GM23248 (cell line): ENCODE measurements at regions not wholly inside any gene's neighbourhood (a gene's known extent, or its start where the extent isn't known, plus 50 kb on each side); places are given as distances from the start of the nearest gene placed in this dataset.

Experiments used
- DNase-seq: peaks from one replicate; pipeline ENCODE4 v3.0.0-alpha.2; 2015
- H2AFZ ChIP-seq: fragments of 200-600 bp; sonication (generic); 2 replicates; pipeline ENCODE4 v1.6.1; 2016; ENCODE audit warnings: antibody characterized with exemption
- H3F3A ChIP-seq: fragments of 200-600 bp; sonication (generic); 2 replicates; pipeline ENCODE4 v1.6.1; 2016; ENCODE audit warnings: mild to moderate bottlenecking, antibody characterized with exemption, mixed run types; ENCODE audit not compliant: insufficient read depth
- H3K27ac ChIP-seq: fragments of 200-600 bp; sonication (generic); 2 replicates; pipeline ENCODE4 v1.5.1; 2016; ENCODE audit warnings: mild to moderate bottlenecking
- H3K27me3 ChIP-seq: fragments of 200-600 bp; sonication (generic); replicated peaks from 2 replicates; pipeline ENCODE4 v1.6.1; 2016; ENCODE audit warnings: mild to moderate bottlenecking; ENCODE audit not compliant: insufficient read depth
- H3K36me3 ChIP-seq: fragments of 200-600 bp; sonication (generic); 2 replicates; pipeline ENCODE4 v1.6.1; 2016; ENCODE audit warnings: low read depth, mild to moderate bottlenecking
- H3K4me1 ChIP-seq: fragments of 200-600 bp; sonication (generic); 2 replicates; pipeline ENCODE4 v1.6.1; 2016; ENCODE audit warnings: mild to moderate bottlenecking; ENCODE audit not compliant: insufficient read depth
- H3K4me2 ChIP-seq: fragments of 200-600 bp; sonication (generic); one replicate; pipeline ENCODE4 v1.6.1; 2016; ENCODE audit warnings: mild to moderate bottlenecking; ENCODE audit not compliant: unreplicated experiment
- H3K4me3 ChIP-seq: fragments of 200-600 bp; sonication (generic); 2 replicates; pipeline ENCODE4 v1.5.1; 2016; ENCODE audit warnings: mild to moderate bottlenecking
- H3K79me2 ChIP-seq: fragments of 200-600 bp; sonication (generic); 2 replicates; pipeline ENCODE4 v1.6.1; 2016; ENCODE audit warnings: mild to moderate bottlenecking; ENCODE audit not compliant: insufficient read depth
- H3K9ac ChIP-seq: fragments of 200-600 bp; sonication (generic); 2 replicates; pipeline ENCODE4 v1.6.1; 2016; ENCODE audit warnings: mild to moderate bottlenecking
- H3K9me2 ChIP-seq: fragments of 200-600 bp; sonication (generic); 2 replicates; pipeline ENCODE4 v1.6.1; 2016; ENCODE audit warnings: mixed run types, mild to moderate bottlenecking, moderate library complexity; ENCODE audit not compliant: insufficient read depth
- H3K9me3 ChIP-seq: fragments of 200-600 bp; sonication (generic); one replicate; pipeline ENCODE4 v1.6.1; 2017; ENCODE audit warnings: low read depth
- H4K20me1 ChIP-seq: fragments of 200-600 bp; sonication (generic); 2 replicates; pipeline ENCODE4 v1.6.0; 2016; ENCODE audit not compliant: insufficient read depth
- EZH2 ChIP-seq: fragments of 200-600 bp; sonication (generic); IDR thresholded peaks from 2 replicates; pipeline ENCODE4 v1.6.1; 2018; ENCODE audit warnings: antibody characterized with exemption, mild to moderate bottlenecking; ENCODE audit not compliant: insufficient read depth, poor library complexity, severe bottlenecking
- EZH2phosphoT487 ChIP-seq: fragments of 200-600 bp; sonication (generic); IDR thresholded peaks from 2 replicates; pipeline ENCODE4 v1.6.1; 2018; ENCODE audit warnings: antibody characterized with exemption, moderate library complexity, mild to moderate bottlenecking, low read depth; ENCODE audit not compliant: insufficient read depth
- WGBS, 2 experiments: methylation state at CpG; one replicate each; pipeline ENCODE4 v1.1.6; 2015 to 2017; ENCODE audit warnings: low lambda C conversion rate in 2 of 2, low coverage in 1 of 2; ENCODE audit errors: missing lambda C conversion rate in 2 of 2; 5-methylcytosine and 5-hydroxymethylcytosine counted together
- in situ Hi-C: fragments of 300-500 bp; cut with MboI; formaldehyde crosslinking; loops from 2 replicates; pipeline ENCODE4 v1.15.0; 2020

DNA sequence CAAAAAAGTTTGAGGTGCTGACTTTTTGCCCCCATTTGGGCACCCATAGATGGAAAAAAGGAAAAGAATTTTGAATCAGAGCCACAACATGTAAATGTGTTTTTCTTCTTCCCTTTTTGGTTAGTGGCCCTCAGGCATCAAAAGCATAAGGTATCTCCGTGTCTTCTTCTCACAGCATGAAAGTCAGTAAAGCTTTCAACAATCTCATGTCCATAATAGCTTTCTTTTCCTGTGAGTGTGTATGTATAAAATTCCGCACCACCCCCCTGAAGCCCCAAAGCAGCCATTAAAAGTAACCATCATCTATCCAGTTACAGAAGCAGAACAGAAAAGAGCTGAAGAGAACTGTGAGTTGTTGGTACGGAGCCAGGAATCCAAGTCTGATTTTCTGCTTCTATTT lies 1539.7 kb upstream of the ACVR2A start:
- in situ Hi-C loops, result loop anchor here (25.0 kb wide), 1 partner anchor 357 kb away; no protein-coding TSS in a partner anchor
- Histone ChIP-seq H3F3A (no peaks in the 10 kb centered on the region), H3K9me3 (no peaks in the 10 kb centered on the region), H3K9me2 (no peaks in the 10 kb centered on the region), H4K20me1 (no peaks in the 10 kb centered on the region), H3K79me2 (no peaks in the 10 kb centered on the region), H2AFZ (no peak overlapping the region), H3K4me1 (no peaks in the 10 kb centered on the region), H3K4me3 (no peak overlapping the region), H3K27ac (no peak overlapping the region), H3K27me3 (no peaks in the 10 kb centered on the region), H3K36me3 (no peaks in the 10 kb centered on the region), H3K4me2 (no peak overlapping the region), H3K9ac (no peak overlapping the region)
- DNase-seq, result no peak
- no peak for TF ChIP-seq EZH2
- no peak for TF ChIP-seq EZH2phosphoT487
- WGBS, 2 experiments, result 72 to 78% methylated on average over 3 of the region's 3 CpGs

DNA sequence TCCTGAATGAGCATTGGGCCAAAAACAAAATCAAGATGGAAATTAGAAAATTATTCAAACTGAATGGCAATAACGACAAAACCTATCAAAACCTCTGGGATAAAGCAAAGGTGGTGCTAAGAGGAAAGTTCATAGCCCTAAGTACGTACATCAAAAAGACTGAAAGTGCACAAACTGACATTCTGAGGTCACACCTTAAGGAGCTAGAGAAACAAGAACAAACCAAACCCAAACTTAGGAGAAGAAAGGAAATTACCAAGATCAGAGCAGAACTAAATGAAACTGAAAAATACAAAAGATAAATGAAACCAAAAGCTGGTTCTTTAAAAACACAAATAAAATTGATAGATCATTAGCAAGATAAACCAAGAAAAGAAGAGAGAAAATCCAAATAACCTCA lies 1543.5 kb upstream of the ACVR2A start:
- Histone ChIP-seq H3K4me2 (no peak overlapping the region), H3K4me1 (no peaks in the 10 kb centered on the region), H3K4me3 (no peak overlapping the region), H3K36me3 (no peaks in the 10 kb centered on the region), H3K79me2 (no peaks in the 10 kb centered on the region), H3K27me3 (no peaks in the 10 kb centered on the region), H4K20me1 (no peaks in the 10 kb centered on the region), H3F3A (no peaks in the 10 kb centered on the region), H2AFZ (no peak overlapping the region), H3K9ac (no peak overlapping the region), H3K9me2 (no peaks in the 10 kb centered on the region), H3K27ac (no peak overlapping the region), H3K9me3 (no peaks in the 10 kb centered on the region)
- in situ Hi-C loops, result loop anchor here (25.0 kb wide), 1 partner anchor 361 kb away; no protein-coding TSS in a partner anchor
- 48 to 55% methylated on average over 2 of the region's 2 CpGs for WGBS, 2 experiments
- no peak for DNase-seq
- no peak for TF ChIP-seq EZH2
- TF ChIP-seq EZH2phosphoT487, result no peak

DNA sequence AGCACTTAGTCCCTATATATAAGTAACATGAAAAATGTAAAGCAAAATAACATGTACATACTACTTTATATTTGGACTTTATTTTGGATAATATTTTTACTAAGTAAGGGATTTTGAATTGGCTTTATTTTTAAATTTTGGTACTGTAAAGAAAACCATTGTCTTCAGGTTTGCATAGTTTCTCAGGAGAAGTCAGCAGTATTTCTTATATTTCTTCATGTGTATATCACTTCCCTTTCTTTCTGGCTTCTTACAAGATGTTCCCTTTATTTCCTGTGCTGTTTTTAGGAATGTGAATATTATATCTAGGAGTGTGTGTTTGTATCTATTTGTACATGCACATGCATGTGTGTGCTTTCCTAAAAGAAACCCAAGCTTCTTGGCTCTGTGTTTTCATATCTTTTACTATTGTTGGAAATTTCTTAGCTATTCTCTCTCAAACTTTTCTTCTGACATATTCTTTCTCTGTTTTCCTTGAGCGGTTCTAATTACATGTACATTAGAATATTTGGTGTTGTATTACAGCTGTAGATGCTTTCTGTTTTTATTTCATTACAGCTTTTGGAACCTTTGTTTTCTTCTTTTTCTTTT lies 1549.7 kb upstream of the ACVR2A start:
- Histone ChIP-seq H3K9me2 (no peaks in the 10 kb centered on the region), H3F3A (no peaks in the 10 kb centered on the region), H3K4me3 (no peak overlapping the region), H3K9ac (no peak overlapping the region), H3K27ac (no peak overlapping the region), H3K27me3 (no peaks in the 10 kb centered on the region), H3K9me3 (no peaks in the 10 kb centered on the region), H2AFZ (no peak overlapping the region), H3K36me3 (no peaks in the 10 kb centered on the region), H3K4me1 (no peaks in the 10 kb centered on the region), H3K79me2 (no peaks in the 10 kb centered on the region), H4K20me1 (no peaks in the 10 kb centered on the region), H3K4me2 (no peak overlapping the region)
- DNase-seq, result peak; percentile 30
- TF ChIP-seq EZH2, result no peak
- WGBS, 2 experiments, result 72 to 93% methylated on average over 1 of the region's 1 CpG
- in situ Hi-C loops, result no loop called here

DNA sequence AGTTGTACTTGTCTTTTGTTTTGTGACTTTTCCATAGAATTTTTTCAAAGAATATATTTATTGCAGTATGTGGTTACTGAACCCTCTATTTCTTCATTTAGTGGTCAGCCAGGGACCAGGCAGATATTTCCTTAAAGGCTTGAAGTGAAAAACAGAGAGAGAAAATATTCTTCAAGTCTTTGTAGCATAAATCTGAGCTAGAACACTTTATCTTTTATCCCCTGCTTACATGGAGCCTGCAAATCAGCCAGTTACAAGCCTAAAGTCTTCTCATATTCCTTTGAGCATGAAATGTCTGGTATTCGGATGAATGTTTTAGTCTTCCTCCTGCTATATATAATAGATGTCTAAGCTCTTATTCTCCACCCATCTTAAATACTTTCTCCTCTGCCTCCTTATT lies 1557.5 kb upstream of the ACVR2A start:
- DNase-seq, result no peak
- H3K4me2 ChIP-seq, result no peak overlapping the region
- H3K9me3 ChIP-seq, result no peaks in the 10 kb centered on the region
- H2AFZ ChIP-seq, result 0 out of 2 replicates have a peak overlapping the region, but pooled peaks have one; percentile 15
- no peaks in the 10 kb centered on the region for H3K9me2 ChIP-seq
- H3K9ac ChIP-seq, result no peak overlapping the region
- H3K4me3 ChIP-seq, result no peak overlapping the region
- WGBS, 2 experiments, result 40 to 64% methylated on average over 1 of the region's 1 CpG
- no peak overlapping the region for H3K27ac ChIP-seq
- H3K27me3 ChIP-seq, result no peaks in the 10 kb centered on the region
- H3K4me1 ChIP-seq, result 0 out of 2 replicates have a peak, but pooled peaks cover 7% of the 10 kb centered on the region
- no peaks in the 10 kb centered on the region for H4K20me1 ChIP-seq
- in situ Hi-C loops, result no loop called here
- TF ChIP-seq EZH2phosphoT487, result no peak
- no peak for TF ChIP-seq EZH2
- H3K79me2 ChIP-seq, result no peaks in the 10 kb centered on the region
- H3F3A ChIP-seq, result no peaks in the 10 kb centered on the region
- H3K36me3 ChIP-seq, result no peaks in the 10 kb centered on the region

DNA sequence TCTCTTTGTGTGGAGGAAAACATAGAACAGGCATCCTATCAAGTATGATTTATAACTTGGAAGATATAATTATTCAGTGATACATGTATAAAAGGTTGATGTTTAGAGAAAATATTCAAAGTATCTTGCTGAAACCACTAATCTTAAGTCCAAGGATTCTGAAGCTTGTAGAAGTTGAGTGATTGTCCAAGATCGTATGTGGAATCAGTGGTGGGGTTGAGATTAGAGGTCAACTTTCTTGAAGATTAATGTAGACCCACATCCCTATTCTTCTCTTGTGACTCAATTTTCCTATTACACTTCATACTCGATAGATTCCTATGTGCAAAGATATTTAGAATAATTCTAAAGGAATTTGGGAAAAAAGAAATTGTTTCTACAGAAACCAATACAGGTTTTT lies 1565.9 kb upstream of the ACVR2A start:
- no peaks in the 10 kb centered on the region for H3K4me1 ChIP-seq
- WGBS, 2 experiments, result 84 to 93% methylated on average over 2 of the region's 2 CpGs
- H3K36me3 ChIP-seq, result no peaks in the 10 kb centered on the region
- H3K27ac ChIP-seq, result no peak overlapping the region
- no peak overlapping the region for H3K9ac ChIP-seq
- H2AFZ ChIP-seq, result no peak overlapping the region
- no peaks in the 10 kb centered on the region for H3K9me2 ChIP-seq
- TF ChIP-seq EZH2 (no peak), EZH2phosphoT487 (no peak)
- no peaks in the 10 kb centered on the region for H3K79me2 ChIP-seq
- H4K20me1 ChIP-seq, result no peaks in the 10 kb centered on the region
- H3K4me3 ChIP-seq, result no peak overlapping the region
- DNase-seq, result no peak
- in situ Hi-C loops, result no loop called here
- H3K4me2 ChIP-seq, result no peak overlapping the region
- peaks cover 2% of the 10 kb centered on the region for H3K9me3 ChIP-seq
- H3K27me3 ChIP-seq, result no peaks in the 10 kb centered on the region
- H3F3A ChIP-seq, result no peaks in the 10 kb centered on the region
